NCI-H2081 (cell line): ENCODE measurements at regions not wholly inside any gene's neighbourhood (a gene's known extent, or its start where the extent isn't known, plus 50 kb on each side); places are given as distances from the start of the nearest gene placed in this dataset.
"Not testable (repeated sequence)": the region's sequence is repeated elsewhere in the genome, so short reads cannot be mapped to it uniquely, and the experiment has no call there.

ENCODE experiments used
- DNase-seq, 2 experiments: peaks; one replicate each; lab custom pipeline; 2025; lab: John Stamatoyannopoulos, UW

- DNase-seq, result no peak
These were observed 218.3 kb upstream of the STXBP5 start for GRCh38 chr6:146985966-146986365.

GRCh38 chr6:146987938-146988337 lies 216.3 kb upstream of the STXBP5 start:
- not testable (repeated sequence) for DNase-seq

- no peak for DNase-seq
These were observed 214.4 kb upstream of the STXBP5 start for GRCh38 chr6:146989860-146990259.

GRCh38 chr6:146990284-146990683 lies 213.9 kb upstream of the STXBP5 start:
- DNase-seq, result no peak

- DNase-seq, result no peak
These were observed 213.1 kb upstream of the STXBP5 start for GRCh38 chr6:146990821-146991798.

- DNase-seq, result no peak
These were observed 207.2 kb upstream of the STXBP5 start for GRCh38 chr6:146997062-146997461.

- no peak for DNase-seq
These were observed 204.5 kb upstream of the STXBP5 start for GRCh38 chr6:146999766-147000165.

- no peak for DNase-seq
These were observed 203.4 kb upstream of the STXBP5 start for GRCh38 chr6:147000545-147001488.

GRCh38 chr6:147001621-147002020 lies 202.6 kb upstream of the STXBP5 start:
- DNase-seq, result no peak

GRCh38 chr6:147003186-147003585 lies 201.0 kb upstream of the STXBP5 start:
- DNase-seq, result no peak

- no peak for DNase-seq
These were observed 198.7 kb upstream of the STXBP5 start for GRCh38 chr6:147005499-147005898.

- DNase-seq, result no peak
These were observed 196.8 kb upstream of the STXBP5 start for GRCh38 chr6:147007441-147007840.

- no peak for DNase-seq
These were observed 194.9 kb upstream of the STXBP5 start for GRCh38 chr6:147009358-147009757.

- no peak for DNase-seq
These were observed 188.5 kb upstream of the STXBP5 start for GRCh38 chr6:147015674-147016073.

GRCh38 chr6:147016440-147016839 lies 187.8 kb upstream of the STXBP5 start:
- no peak for DNase-seq

- DNase-seq, result no peak
These were observed 187.1 kb upstream of the STXBP5 start for GRCh38 chr6:147017153-147017552.

- DNase-seq, result no peak
These were observed 185.2 kb upstream of the STXBP5 start for GRCh38 chr6:147019001-147019400.

GRCh38 chr6:147022041-147022440 lies 182.2 kb upstream of the STXBP5 start:
- no peak for DNase-seq

GRCh38 chr6:147023148-147023547 lies 181.1 kb upstream of the STXBP5 start:
- no peak for DNase-seq

- no peak for DNase-seq
These were observed 180.6 kb upstream of the STXBP5 start for GRCh38 chr6:147023581-147023980.

- no peak for DNase-seq
These were observed 174.3 kb upstream of the STXBP5 start for GRCh38 chr6:147029923-147030322.

GRCh38 chr6:147033267-147033666 lies 170.9 kb upstream of the STXBP5 start:
- DNase-seq, result no peak

- no peak for DNase-seq
These were observed 168.3 kb upstream of the STXBP5 start for GRCh38 chr6:147035886-147036285.
